ENCODE measurements at regions not wholly inside any gene's neighbourhood (a gene's known extent, or its start where the extent isn't known, plus 50 kb on each side); places are given as distances from the start of the nearest gene placed in this dataset.

DNA sequence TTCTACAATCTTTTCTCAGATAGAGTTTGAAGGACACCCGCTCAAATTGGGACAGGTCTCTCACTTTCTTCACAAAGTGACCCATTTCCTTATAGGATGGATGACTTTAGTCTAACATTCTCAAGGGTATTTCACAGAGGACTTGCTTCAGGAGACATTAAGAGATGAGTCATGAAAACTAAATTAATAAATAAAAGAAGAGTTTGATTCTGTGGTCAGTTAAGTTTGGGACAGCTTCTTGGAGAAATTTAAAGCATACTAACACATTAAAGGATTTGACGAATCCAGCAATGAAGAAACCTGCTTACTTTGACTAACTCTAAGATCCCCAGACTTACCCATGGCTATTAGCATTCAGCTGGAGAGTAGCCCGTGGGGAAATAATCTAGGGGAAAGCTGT, 95.6 kb upstream of the RAB3GAP2 start (continued):
- TF ChIP-seq, protein P1, sequence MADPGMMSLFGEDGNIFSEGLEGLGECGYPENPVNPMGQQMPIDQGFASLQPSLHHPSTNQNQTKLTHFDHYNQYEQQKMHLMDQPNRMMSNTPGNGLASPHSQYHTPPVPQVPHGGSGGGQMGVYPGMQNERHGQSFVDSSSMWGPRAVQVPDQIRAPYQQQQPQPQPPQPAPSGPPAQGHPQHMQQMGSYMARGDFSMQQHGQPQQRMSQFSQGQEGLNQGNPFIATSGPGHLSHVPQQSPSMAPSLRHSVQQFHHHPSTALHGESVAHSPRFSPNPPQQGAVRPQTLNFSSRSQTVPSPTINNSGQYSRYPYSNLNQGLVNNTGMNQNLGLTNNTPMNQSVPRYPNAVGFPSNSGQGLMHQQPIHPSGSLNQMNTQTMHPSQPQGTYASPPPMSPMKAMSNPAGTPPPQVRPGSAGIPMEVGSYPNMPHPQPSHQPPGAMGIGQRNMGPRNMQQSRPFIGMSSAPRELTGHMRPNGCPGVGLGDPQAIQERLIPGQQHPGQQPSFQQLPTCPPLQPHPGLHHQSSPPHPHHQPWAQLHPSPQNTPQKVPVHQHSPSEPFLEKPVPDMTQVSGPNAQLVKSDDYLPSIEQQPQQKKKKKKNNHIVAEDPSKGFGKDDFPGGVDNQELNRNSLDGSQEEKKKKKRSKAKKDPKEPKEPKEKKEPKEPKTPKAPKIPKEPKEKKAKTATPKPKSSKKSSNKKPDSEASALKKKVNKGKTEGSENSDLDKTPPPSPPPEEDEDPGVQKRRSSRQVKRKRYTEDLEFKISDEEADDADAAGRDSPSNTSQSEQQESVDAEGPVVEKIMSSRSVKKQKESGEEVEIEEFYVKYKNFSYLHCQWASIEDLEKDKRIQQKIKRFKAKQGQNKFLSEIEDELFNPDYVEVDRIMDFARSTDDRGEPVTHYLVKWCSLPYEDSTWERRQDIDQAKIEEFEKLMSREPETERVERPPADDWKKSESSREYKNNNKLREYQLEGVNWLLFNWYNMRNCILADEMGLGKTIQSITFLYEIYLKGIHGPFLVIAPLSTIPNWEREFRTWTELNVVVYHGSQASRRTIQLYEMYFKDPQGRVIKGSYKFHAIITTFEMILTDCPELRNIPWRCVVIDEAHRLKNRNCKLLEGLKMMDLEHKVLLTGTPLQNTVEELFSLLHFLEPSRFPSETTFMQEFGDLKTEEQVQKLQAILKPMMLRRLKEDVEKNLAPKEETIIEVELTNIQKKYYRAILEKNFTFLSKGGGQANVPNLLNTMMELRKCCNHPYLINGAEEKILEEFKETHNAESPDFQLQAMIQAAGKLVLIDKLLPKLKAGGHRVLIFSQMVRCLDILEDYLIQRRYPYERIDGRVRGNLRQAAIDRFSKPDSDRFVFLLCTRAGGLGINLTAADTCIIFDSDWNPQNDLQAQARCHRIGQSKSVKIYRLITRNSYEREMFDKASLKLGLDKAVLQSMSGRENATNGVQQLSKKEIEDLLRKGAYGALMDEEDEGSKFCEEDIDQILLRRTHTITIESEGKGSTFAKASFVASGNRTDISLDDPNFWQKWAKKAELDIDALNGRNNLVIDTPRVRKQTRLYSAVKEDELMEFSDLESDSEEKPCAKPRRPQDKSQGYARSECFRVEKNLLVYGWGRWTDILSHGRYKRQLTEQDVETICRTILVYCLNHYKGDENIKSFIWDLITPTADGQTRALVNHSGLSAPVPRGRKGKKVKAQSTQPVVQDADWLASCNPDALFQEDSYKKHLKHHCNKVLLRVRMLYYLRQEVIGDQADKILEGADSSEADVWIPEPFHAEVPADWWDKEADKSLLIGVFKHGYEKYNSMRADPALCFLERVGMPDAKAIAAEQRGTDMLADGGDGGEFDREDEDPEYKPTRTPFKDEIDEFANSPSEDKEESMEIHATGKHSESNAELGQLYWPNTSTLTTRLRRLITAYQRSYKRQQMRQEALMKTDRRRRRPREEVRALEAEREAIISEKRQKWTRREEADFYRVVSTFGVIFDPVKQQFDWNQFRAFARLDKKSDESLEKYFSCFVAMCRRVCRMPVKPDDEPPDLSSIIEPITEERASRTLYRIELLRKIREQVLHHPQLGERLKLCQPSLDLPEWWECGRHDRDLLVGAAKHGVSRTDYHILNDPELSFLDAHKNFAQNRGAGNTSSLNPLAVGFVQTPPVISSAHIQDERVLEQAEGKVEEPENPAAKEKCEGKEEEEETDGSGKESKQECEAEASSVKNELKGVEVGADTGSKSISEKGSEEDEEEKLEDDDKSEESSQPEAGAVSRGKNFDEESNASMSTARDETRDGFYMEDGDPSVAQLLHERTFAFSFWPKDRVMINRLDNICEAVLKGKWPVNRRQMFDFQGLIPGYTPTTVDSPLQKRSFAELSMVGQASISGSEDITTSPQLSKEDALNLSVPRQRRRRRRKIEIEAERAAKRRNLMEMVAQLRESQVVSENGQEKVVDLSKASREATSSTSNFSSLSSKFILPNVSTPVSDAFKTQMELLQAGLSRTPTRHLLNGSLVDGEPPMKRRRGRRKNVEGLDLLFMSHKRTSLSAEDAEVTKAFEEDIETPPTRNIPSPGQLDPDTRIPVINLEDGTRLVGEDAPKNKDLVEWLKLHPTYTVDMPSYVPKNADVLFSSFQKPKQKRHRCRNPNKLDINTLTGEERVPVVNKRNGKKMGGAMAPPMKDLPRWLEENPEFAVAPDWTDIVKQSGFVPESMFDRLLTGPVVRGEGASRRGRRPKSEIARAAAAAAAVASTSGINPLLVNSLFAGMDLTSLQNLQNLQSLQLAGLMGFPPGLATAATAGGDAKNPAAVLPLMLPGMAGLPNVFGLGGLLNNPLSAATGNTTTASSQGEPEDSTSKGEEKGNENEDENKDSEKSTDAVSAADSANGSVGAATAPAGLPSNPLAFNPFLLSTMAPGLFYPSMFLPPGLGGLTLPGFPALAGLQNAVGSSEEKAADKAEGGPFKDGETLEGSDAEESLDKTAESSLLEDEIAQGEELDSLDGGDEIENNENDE (IDR thresholded peaks at IDR 0.05; ENCODE audit: insufficient replicate concordance, low read length) = no peak
- TF ChIP-seq POLR2AphosphoS5 (IDR thresholded peaks at IDR 0.05; ENCODE audit: low read depth, low read length) (no peak), HDAC2 (IDR thresholded peaks at IDR 0.05; ENCODE audit: borderline replicate concordance in 1 of 2, low read depth in 2 of 2, low read length in 2 of 2) (no peak), SIRT6 (IDR thresholded peaks at IDR 0.05; ENCODE audit: low read length) (no peak), SP4 (IDR thresholded peaks at IDR 0.05; ENCODE audit: low read length) (no peak), NRF1 (IDR thresholded peaks at IDR 0.05; ENCODE audit: low read depth, low read length) (no peak)

Data from H1 (cell line).